ENCODE measurements at regions not wholly inside any gene's neighbourhood (a gene's known extent, or its start where the extent isn't known, plus 50 kb on each side); places are given as distances from the start of the nearest gene placed in this dataset.

DNA sequence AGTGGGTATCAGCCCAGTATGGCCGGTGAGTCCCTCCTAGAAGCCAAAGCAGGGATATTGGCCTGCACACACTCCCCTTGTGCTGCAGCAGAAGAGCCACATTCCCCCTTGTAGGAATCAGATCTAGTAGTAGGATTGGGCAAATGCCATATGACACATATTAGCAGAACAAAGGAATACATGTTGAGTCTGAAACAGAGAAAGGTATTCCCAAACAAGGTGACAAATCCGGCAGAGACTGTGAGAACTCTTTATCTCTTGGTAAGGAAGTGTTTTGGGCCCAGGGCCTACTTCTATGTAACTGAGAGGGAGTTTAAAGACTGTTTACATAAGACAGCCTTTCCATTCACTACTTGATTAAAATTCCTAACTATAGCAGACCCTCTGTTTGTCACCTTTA lies 1382.0 kb downstream of the FAM133A start:
- TF ChIP-seq, protein P1, sequence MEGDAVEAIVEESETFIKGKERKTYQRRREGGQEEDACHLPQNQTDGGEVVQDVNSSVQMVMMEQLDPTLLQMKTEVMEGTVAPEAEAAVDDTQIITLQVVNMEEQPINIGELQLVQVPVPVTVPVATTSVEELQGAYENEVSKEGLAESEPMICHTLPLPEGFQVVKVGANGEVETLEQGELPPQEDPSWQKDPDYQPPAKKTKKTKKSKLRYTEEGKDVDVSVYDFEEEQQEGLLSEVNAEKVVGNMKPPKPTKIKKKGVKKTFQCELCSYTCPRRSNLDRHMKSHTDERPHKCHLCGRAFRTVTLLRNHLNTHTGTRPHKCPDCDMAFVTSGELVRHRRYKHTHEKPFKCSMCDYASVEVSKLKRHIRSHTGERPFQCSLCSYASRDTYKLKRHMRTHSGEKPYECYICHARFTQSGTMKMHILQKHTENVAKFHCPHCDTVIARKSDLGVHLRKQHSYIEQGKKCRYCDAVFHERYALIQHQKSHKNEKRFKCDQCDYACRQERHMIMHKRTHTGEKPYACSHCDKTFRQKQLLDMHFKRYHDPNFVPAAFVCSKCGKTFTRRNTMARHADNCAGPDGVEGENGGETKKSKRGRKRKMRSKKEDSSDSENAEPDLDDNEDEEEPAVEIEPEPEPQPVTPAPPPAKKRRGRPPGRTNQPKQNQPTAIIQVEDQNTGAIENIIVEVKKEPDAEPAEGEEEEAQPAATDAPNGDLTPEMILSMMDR (IDR thresholded peaks at IDR 0.05; ENCODE audit: low read depth, low read length, poor library complexity, severe bottlenecking), result no peak
- TF ChIP-seq EZH2phosphoT487 (IDR thresholded peaks at IDR 0.05; ENCODE audit: borderline replicate concordance, low read length), result no peak

All from DOHH2 (cell line).